ENCODE measurements at regions not wholly inside any gene's neighbourhood (a gene's known extent, or its start where the extent isn't known, plus 50 kb on each side); places are given as distances from the start of the nearest gene placed in this dataset.

DNA sequence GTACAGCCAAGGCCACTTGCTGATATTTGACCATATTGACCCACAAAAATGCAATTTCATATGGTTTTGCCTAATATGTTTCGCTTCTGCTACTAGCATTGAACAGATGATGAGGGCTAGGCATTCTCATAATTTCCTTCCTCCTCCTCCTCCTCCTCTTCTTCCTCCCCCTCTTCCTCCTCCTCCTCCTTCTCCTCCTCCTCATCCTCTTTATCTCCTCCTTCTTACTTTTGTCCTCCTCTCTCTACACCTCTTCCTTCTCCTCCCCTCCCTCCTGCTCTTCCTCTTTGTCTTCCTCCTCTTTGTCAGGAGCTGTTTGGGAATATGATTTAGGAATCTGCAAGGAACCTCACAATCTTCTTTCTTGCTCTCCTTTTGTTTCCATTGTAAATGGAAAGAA is 133.9 kb upstream of the CELF2 start:
- TF ChIP-seq, protein P1, sequence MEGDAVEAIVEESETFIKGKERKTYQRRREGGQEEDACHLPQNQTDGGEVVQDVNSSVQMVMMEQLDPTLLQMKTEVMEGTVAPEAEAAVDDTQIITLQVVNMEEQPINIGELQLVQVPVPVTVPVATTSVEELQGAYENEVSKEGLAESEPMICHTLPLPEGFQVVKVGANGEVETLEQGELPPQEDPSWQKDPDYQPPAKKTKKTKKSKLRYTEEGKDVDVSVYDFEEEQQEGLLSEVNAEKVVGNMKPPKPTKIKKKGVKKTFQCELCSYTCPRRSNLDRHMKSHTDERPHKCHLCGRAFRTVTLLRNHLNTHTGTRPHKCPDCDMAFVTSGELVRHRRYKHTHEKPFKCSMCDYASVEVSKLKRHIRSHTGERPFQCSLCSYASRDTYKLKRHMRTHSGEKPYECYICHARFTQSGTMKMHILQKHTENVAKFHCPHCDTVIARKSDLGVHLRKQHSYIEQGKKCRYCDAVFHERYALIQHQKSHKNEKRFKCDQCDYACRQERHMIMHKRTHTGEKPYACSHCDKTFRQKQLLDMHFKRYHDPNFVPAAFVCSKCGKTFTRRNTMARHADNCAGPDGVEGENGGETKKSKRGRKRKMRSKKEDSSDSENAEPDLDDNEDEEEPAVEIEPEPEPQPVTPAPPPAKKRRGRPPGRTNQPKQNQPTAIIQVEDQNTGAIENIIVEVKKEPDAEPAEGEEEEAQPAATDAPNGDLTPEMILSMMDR (IDR thresholded peaks at IDR 0.05; ENCODE audit: extremely low read depth in 1 of 2, insufficient read depth in 1 of 2, low read depth in 1 of 2, low read length in 2 of 2): no peak
- TF ChIP-seq POLR2A (IDR thresholded peaks at IDR 0.05; ENCODE audit: low read depth, low read length) (no peak), MAX (IDR thresholded peaks at IDR 0.05; ENCODE audit: insufficient read depth, insufficient read length) (no peak), GATA2 (IDR thresholded peaks at IDR 0.05; ENCODE audit: insufficient read depth, insufficient read length, low read depth, low read length) (no peak), EZH2 (IDR thresholded peaks at IDR 0.05; ENCODE audit: borderline replicate concordance, low read depth, low read length, severe bottlenecking) (no peak), FOS (IDR thresholded peaks at IDR 0.05; ENCODE audit: borderline replicate concordance, insufficient read depth, low read length) (no peak), JUN (IDR thresholded peaks at IDR 0.05; ENCODE audit: borderline replicate concordance, insufficient read depth, insufficient read length, low read depth) (no peak), POLR2AphosphoS5 (IDR thresholded peaks at IDR 0.05; ENCODE audit: insufficient read depth, low read depth, low read length) (no peak), MYC (IDR thresholded peaks at IDR 0.05; ENCODE audit: low read depth, low read length) (no peak)

Measured in endothelial cell of umbilical vein (primary cell).